Neural crest cell (in vitro differentiated cells): ENCODE measurements at regions not wholly inside any gene's neighbourhood (a gene's known extent, or its start where the extent isn't known, plus 50 kb on each side); places are given as distances from the start of the nearest gene placed in this dataset.

ENCODE experiments used
- DNase-seq: peaks from one replicate; pipeline ENCODE4 v3.0.0; 2021; ENCODE audit warnings: low read depth, mixed read lengths, low spot score
- H3K27ac Mint-ChIP-seq: one replicate; pipeline ENCODE4 v1.8.0; 2021; ENCODE audit warnings: mild to moderate bottlenecking, mixed read lengths; ENCODE audit not compliant: unreplicated experiment
- H3K27me3 Mint-ChIP-seq: 2 replicates; pipeline ENCODE4 v1.8.0; 2021; ENCODE audit warnings: low read depth, mild to moderate bottlenecking, mixed read lengths
- H3K36me3 Mint-ChIP-seq: 2 replicates; pipeline ENCODE4 v1.8.0; 2021; ENCODE audit warnings: low read depth, mild to moderate bottlenecking, mixed read lengths
- H3K4me1 Mint-ChIP-seq: 2 replicates; pipeline ENCODE4 v1.8.0; 2021; ENCODE audit warnings: mixed read lengths
- H3K4me3 Mint-ChIP-seq: one replicate; pipeline ENCODE4 v1.8.0; 2021; ENCODE audit warnings: mild to moderate bottlenecking, mixed read lengths
- H3K9me3 Mint-ChIP-seq: 2 replicates; pipeline ENCODE4 v1.8.0; 2021; ENCODE audit warnings: mixed read lengths
- CTCF ChIP-seq: fragments of 200-600 bp; sonication (generic); conservative IDR thresholded peaks from 2 replicates; pipeline ENCODE4 v1.5.0; 2021; ENCODE audit warnings: antibody characterized with exemption, mild to moderate bottlenecking

- no peak overlapping the region for H3K4me3 Mint-ChIP-seq
- DNase-seq = no peak
- no peak for TF ChIP-seq CTCF
- no peak overlapping the region for H3K27ac Mint-ChIP-seq
- H3K9me3 Mint-ChIP-seq = no peaks in the 10 kb centered on the region
- no peaks in the 10 kb centered on the region for H3K27me3 Mint-ChIP-seq
- H3K4me1 Mint-ChIP-seq = no peaks in the 10 kb centered on the region
- no peaks in the 10 kb centered on the region for H3K36me3 Mint-ChIP-seq
Observed at GRCh38 chr2:195312662-195313061, 344.4 kb upstream of the SLC39A10 start.

- Mint-ChIP-seq H3K9me3 (peaks cover 2% of the 10 kb centered on the region), H3K27me3 (no peaks in the 10 kb centered on the region), H3K36me3 (no peaks in the 10 kb centered on the region), H3K4me1 (no peaks in the 10 kb centered on the region), H3K4me3 (no peak overlapping the region), H3K27ac (no peak overlapping the region)
- no peak for DNase-seq
- no peak for TF ChIP-seq CTCF
Observed at GRCh38 chr2:195308163-195308562, 348.9 kb upstream of the SLC39A10 start.

- H3K27me3 Mint-ChIP-seq = no peaks in the 10 kb centered on the region
- no peaks in the 10 kb centered on the region for H3K36me3 Mint-ChIP-seq
- TF ChIP-seq CTCF = no peak
- H3K9me3 Mint-ChIP-seq = peaks cover 2% of the 10 kb centered on the region
- no peak overlapping the region for H3K27ac Mint-ChIP-seq
- H3K4me1 Mint-ChIP-seq = no peaks in the 10 kb centered on the region
- no peak for DNase-seq
- no peak overlapping the region for H3K4me3 Mint-ChIP-seq
Observed at GRCh38 chr2:195307751-195308150, 349.3 kb upstream of the SLC39A10 start.

GRCh38 chr2:195304310-195304709 is 352.7 kb upstream of the SLC39A10 start:
- Mint-ChIP-seq H3K4me3 (no peak overlapping the region), H3K9me3 (peaks cover 2% of the 10 kb centered on the region), H3K36me3 (no peaks in the 10 kb centered on the region), H3K4me1 (no peaks in the 10 kb centered on the region), H3K27me3 (no peaks in the 10 kb centered on the region), H3K27ac (no peak overlapping the region)
- DNase-seq = no peak
- TF ChIP-seq CTCF = peak; percentile 30

GRCh38 chr2:195300631-195301030 is 356.4 kb upstream of the SLC39A10 start:
- no peak overlapping the region for H3K27ac Mint-ChIP-seq
- TF ChIP-seq CTCF = no peak
- no peak for DNase-seq
- no peaks in the 10 kb centered on the region for H3K4me1 Mint-ChIP-seq
- H3K4me3 Mint-ChIP-seq = no peak overlapping the region
- H3K9me3 Mint-ChIP-seq = peaks cover 2% of the 10 kb centered on the region
- H3K27me3 Mint-ChIP-seq = no peaks in the 10 kb centered on the region
- H3K36me3 Mint-ChIP-seq = no peaks in the 10 kb centered on the region

GRCh38 chr2:195299600-195299999 is 357.4 kb upstream of the SLC39A10 start:
- Mint-ChIP-seq H3K36me3 (no peaks in the 10 kb centered on the region), H3K4me3 (no peak overlapping the region), H3K27ac (no peak overlapping the region), H3K4me1 (no peaks in the 10 kb centered on the region), H3K27me3 (no peaks in the 10 kb centered on the region), H3K9me3 (peaks cover 2% of the 10 kb centered on the region)
- DNase-seq = no peak
- TF ChIP-seq CTCF = no peak
